Fibroblast of mammary gland (primary cell): ENCODE measurements at regions not wholly inside any gene's neighbourhood (a gene's known extent, or its start where the extent isn't known, plus 50 kb on each side); places are given as distances from the start of the nearest gene placed in this dataset.

Experiments used
- DNase-seq: peaks from one replicate; pipeline ENCODE4 v3.0.0-alpha.2; 2010; ENCODE audit warnings: low read depth
- H3K4me3 ChIP-seq: 2 replicates; pipeline ENCODE4 v1.5.1; 2011; ENCODE audit warnings: low read depth, mild to moderate bottlenecking, low read length, moderate library complexity; ENCODE audit not compliant: control insufficient read depth
- TF ChIP-seq, protein P1 (sequence below): conservative IDR thresholded peaks from 2 replicates; pipeline ENCODE4 v1.5.1; 2011; ENCODE audit warnings: low read depth, low read length, inconsistent platforms; ENCODE audit not compliant: control insufficient read depth, insufficient read depth

DNA sequence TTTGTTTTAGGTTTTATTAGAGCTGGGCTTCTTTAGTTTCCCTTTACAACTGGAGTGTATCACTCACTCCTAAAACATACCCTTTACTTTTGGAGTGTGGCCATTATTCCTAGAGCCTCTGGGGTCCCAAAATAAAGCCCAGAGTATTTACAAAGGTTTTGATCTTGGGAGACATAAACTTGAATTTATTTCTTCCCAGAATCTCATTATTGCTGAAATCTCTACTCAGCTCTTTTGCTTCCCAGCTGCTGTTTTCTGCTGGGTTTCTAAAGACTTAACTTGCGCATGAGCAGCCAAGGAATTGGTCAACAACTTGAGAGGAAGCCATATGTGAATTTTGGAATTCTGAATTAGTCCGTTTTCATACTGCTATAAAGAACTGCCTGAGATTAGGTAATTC, 94.5 kb upstream of the NRSN1 start:
- DNase-seq: no peak
- no peak overlapping the region for H3K4me3 ChIP-seq
- TF ChIP-seq, protein P1, sequence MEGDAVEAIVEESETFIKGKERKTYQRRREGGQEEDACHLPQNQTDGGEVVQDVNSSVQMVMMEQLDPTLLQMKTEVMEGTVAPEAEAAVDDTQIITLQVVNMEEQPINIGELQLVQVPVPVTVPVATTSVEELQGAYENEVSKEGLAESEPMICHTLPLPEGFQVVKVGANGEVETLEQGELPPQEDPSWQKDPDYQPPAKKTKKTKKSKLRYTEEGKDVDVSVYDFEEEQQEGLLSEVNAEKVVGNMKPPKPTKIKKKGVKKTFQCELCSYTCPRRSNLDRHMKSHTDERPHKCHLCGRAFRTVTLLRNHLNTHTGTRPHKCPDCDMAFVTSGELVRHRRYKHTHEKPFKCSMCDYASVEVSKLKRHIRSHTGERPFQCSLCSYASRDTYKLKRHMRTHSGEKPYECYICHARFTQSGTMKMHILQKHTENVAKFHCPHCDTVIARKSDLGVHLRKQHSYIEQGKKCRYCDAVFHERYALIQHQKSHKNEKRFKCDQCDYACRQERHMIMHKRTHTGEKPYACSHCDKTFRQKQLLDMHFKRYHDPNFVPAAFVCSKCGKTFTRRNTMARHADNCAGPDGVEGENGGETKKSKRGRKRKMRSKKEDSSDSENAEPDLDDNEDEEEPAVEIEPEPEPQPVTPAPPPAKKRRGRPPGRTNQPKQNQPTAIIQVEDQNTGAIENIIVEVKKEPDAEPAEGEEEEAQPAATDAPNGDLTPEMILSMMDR: no peak

DNA sequence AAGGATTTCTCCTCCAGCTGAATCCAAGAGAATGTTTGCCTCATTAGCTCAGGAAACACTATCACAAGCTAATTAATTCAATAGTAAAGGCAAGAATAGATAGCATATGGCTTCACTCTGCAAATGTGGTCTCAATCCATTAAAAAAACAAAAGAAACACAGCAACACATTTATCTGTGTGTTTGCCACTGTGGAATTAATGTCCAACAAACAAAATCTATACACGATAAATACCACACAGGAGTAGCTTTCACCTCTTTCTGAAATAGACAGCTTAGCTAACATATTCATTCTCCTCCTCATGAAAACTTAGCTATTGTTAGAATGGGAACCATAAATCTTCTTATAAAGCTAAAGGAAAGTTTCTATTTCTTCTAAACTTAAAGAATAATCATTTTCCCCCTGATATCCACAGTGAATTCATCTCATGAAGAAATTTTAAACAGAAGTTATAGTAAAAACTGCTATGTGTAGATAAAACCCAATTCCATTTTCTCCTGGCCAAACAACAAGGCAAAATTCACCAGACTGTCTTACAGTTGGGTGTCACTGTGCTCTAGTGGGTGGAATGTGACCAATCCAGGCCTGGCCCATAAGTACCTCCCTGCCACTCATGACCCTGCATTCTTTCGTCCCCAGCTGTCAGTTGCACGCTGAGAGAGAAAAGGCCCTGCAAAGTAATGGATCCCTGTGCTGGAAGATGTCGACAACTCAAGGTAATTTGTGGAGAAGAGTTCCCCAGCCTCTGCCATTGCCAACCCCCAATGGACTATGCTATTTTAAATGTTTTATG, 92.9 kb upstream of the NRSN1 start:
- TF ChIP-seq, protein P1: no peak
- H3K4me3 ChIP-seq: no peak overlapping the region
- no peak for DNase-seq

DNA sequence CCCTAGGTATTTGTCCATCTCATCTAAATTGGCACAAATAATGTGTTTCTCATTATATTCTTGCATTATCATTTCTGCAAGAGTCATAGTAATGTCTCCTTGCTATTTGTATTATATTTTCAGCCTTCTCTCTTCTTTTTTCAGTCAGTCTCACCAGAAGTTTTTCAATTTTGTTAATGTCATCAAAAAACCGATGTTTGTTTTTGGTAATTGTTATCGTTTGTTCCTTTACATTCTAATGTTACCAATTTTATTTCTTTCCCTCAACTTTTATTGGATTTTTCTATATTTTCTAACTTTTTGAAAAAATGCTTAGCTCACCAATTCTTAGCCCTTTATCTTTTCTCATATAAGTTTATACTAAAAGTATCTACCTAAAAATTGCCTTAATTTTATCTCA, 82.2 kb upstream of the NRSN1 start:
- H3K4me3 ChIP-seq: no peak overlapping the region
- TF ChIP-seq, protein P1: no peak
- no peak for DNase-seq

DNA sequence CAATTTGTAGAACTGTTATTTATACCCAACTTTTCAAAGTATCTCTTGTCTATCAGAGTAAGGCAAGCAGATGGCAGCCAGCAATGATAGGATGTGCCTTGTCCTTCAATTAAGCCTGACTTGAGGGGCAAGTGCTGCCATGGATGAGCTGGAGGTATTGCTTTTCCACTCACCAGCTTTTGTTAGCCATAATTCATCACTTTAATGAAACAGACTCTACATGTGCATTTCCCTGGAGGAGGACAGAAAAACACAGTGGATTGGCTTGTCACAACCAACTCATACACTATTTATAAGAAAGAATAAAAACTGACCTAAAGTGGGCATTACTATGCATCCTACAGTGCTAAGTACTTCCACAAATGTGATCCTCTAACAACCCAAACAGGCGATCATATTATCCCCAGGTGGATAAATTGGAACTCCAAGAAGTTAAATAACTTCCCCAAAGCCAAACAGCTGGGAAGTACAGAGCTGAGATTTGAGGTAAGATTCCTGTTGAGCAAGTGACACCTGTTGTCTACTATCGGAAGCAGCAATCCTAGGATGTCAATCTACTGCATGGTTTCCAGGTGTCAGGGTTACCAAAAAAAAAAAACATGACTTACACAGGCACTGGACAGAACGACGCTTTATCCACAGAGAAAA, 73.9 kb upstream of the NRSN1 start:
- no peak overlapping the region for H3K4me3 ChIP-seq
- TF ChIP-seq, protein P1: no peak
- no peak for DNase-seq

DNA sequence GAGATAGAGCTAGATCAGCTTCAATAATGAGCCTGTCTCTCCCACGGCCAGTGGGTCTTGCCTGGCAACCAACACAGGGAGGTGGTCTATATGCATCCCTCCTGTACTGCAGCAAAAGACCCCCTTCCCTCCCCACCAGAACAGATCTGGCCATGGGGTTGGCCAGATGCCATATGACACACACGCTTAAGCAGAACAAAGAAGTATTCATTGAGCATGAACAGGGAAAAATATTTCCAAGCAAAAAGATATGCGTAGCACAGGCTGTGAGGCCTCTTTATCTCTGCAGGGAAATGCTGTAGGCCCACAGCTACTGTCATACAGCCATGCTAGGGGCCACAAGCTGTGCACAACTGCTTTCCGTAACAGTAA, 73.4 kb upstream of the NRSN1 start:
- TF ChIP-seq, protein P1: no peak
- no peak overlapping the region for H3K4me3 ChIP-seq
- no peak for DNase-seq

DNA sequence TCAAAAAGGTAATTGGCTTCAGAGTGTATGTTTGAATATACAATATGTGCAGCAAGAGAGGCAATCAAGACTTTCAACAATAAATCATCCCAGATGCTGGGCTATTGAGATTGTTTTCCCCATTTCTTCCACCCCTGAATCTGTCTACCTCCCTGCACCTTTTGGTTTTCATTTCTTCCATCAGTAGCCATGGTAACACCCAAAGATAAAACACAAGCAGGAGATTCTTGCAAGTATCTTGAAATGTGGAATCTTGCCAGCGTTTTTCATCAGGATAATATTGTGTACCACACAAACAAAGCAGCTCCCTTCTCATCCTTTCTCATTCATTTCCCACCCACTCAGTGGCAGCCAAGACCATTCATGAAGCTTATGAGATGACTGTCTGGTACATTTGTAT, 73.0 kb upstream of the NRSN1 start:
- no peak overlapping the region for H3K4me3 ChIP-seq
- TF ChIP-seq, protein P1: no peak
- no peak for DNase-seq
